ENCODE measurements at regions not wholly inside any gene's neighbourhood (a gene's known extent, or its start where the extent isn't known, plus 50 kb on each side); places are given as distances from the start of the nearest gene placed in this dataset.

DNA sequence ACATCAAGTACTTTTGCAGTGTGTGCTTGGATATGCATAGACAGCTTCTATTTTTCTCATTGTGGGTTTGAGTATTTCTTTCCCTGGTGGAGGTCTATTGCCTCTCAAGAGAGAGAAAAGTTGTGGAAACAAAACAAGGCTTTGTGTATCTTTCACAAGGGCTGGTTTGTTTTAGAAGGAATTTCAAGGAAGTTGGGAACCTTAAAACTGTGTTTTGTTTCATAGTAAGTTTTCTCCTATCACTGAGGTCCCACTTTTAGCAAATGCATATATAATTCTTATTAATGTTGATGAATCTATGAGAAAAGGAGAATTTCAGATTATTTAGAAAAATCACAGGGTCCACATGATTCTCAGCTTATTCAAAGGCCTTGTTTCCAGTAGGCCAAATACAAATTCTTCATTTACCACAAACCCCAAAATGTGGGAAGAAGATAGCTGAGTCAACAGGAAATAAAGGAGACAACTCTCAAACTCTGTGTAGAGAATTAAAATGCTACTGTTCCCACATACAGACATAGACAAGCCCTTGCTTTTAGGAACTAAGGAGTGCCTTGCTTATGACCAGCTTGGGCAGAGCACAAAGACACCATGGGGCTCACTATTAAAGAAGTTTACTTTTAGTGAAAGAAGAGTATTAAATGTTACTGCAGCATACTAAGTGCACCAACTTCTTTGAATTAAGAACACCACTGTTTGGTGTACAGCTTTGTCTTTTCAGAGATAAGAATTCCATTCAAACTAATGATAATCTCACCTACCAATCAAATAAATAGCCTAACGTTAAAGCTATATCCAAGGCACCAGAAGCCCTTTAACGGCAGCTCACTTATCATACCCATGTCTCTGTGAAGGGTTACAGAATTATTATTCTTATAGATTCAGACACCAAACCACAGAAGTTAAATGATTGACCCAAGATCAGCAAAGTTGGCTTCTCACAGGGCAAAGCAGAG, 177.4 kb upstream of the LEF1 start:
- WGBS, 5 donors: 72 to 84% (median 77%) methylated on average over 2 of the region's 2 CpGs
- Histone ChIP-seq H3K9me3 (no peaks in the 10 kb centered on the region), H3K4me3 (no peak overlapping the region), H3K4me1 (no peaks in the 10 kb centered on the region), H3K27me3 (replicated peaks in 1 of 7) (no peaks in the 10 kb centered on the region), H3K27ac (no peak overlapping the region), H3K36me3 (no peaks in the 10 kb centered on the region)
- intact Hi-C loops (cut with DNase I; ENCODE audit: low total_unique reads): no loop called here
- TF ChIP-seq POLR2AphosphoS5 (IDR thresholded peaks at IDR 0.05) (no peak), POLR2A (IDR thresholded peaks at IDR 0.05) (no peak)
- TF ChIP-seq, protein P1, sequence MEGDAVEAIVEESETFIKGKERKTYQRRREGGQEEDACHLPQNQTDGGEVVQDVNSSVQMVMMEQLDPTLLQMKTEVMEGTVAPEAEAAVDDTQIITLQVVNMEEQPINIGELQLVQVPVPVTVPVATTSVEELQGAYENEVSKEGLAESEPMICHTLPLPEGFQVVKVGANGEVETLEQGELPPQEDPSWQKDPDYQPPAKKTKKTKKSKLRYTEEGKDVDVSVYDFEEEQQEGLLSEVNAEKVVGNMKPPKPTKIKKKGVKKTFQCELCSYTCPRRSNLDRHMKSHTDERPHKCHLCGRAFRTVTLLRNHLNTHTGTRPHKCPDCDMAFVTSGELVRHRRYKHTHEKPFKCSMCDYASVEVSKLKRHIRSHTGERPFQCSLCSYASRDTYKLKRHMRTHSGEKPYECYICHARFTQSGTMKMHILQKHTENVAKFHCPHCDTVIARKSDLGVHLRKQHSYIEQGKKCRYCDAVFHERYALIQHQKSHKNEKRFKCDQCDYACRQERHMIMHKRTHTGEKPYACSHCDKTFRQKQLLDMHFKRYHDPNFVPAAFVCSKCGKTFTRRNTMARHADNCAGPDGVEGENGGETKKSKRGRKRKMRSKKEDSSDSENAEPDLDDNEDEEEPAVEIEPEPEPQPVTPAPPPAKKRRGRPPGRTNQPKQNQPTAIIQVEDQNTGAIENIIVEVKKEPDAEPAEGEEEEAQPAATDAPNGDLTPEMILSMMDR (IDR thresholded peaks at IDR 0.05 in 8 of 11, conservative IDR thresholded peaks at IDR 0.05 in 3 of 11): no peak
- DNase-seq: no peak

DNA sequence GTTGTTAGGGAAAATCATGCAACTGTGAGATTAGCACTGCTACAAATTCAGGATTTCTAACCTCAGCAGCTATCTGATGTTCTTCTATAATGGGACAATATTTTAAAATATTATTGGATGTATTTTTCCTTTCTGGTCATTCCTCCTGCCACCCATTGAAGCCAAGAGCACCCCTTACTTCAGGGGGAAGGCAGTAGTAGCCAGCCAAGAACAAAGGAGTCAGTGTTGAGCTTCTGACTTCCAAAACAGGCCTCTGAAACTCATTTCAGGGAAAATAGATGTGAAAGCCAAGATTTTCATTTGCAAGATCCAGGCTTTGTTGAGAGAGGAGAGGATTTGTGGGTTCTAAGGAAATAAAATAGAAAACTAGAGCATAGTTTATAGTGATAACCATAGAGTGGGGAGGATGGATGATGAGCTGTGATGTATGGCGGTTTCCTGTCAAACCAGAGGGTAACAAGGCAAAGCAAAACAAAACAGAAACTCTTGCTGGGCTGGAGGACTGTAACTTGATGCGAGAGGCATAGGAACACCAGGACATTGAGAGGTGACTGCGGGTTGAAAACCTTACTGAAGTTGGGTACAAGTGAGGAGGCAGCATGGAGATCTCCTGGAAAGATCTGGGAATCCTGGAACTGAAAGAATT, 173.7 kb upstream of the LEF1 start:
- no peak overlapping the region for H3K27ac ChIP-seq
- no peaks in the 10 kb centered on the region for H3K9me3 ChIP-seq
- H3K4me1 ChIP-seq: peaks cover 0 to 7% (median 0%) of the 10 kb centered on the region in 6 donors
- H3K36me3 ChIP-seq: no peaks in the 10 kb centered on the region
- DNase-seq: no peak
- TF ChIP-seq POLR2AphosphoS5 (IDR thresholded peaks at IDR 0.05): no peak
- TF ChIP-seq, protein P1 (IDR thresholded peaks at IDR 0.05 in 8 of 11, conservative IDR thresholded peaks at IDR 0.05 in 3 of 11): no peak
- no peak for TF ChIP-seq POLR2A (IDR thresholded peaks at IDR 0.05)
- WGBS, 5 donors: 55 to 79% (median 69%) methylated on average over 3 of the region's 3 CpGs
- H3K4me3 ChIP-seq: no peak overlapping the region
- H3K27me3 ChIP-seq (replicated peaks in 1 of 7): no peaks in the 10 kb centered on the region
- intact Hi-C loops (cut with DNase I; ENCODE audit: low total_unique reads): no loop called here

DNA sequence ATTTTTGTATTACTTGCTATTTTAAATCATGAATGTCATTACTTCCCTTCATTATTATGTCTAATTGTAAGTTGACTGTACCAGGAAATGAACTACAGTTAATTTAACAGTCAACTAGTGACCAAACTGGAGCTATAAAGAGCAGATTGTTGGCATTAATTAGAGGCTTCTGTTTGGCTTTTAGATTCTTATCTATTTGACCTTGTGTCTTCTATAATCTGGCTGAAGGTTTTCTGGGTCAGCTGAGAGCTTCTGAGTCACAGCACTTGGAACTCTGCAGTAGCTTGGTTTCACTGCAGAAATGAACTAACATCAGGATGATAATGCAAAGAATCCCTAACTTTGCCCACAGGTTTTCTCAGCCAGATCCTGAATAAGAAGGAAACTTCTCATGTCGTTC, 169.2 kb upstream of the LEF1 start:
- no peaks in the 10 kb centered on the region for H3K27me3 ChIP-seq (replicated peaks in 1 of 7)
- no peak for DNase-seq
- no peak overlapping the region for H3K27ac ChIP-seq
- no peak overlapping the region for H3K4me3 ChIP-seq
- no peaks in the 10 kb centered on the region for H3K9me3 ChIP-seq
- H3K36me3 ChIP-seq: no peaks in the 10 kb centered on the region
- peaks cover 0 to 7% (median 0%) of the 10 kb centered on the region in 6 donors for H3K4me1 ChIP-seq
- no peak for TF ChIP-seq POLR2A (IDR thresholded peaks at IDR 0.05)
- TF ChIP-seq POLR2AphosphoS5 (IDR thresholded peaks at IDR 0.05): no peak
- TF ChIP-seq, protein P1 (IDR thresholded peaks at IDR 0.05 in 8 of 11, conservative IDR thresholded peaks at IDR 0.05 in 3 of 11): no peak
- intact Hi-C loops (cut with DNase I; ENCODE audit: low total_unique reads): no loop called here
- WGBS, 5 donors: 38 to 83% (median 58%) methylated on average over 1 of the region's 1 CpG

DNA sequence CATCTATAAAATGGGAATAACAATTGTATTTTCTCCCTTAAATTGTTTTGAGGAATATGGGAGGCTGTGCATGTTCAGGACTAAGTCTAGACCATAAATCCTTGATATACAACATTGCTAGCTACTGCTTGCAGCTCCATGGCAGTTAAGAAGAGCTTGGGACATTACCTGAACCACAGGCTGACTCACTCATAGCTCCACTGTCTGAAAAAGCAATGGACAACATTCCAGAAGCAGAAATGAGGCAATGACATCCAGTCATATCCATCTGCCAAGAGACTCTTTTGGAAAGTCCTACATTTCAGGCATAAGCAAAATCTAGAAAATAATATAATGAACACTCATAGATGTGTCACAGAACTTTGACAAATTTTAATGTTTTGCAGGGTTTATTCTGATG, 167.3 kb upstream of the LEF1 start:
- no peaks in the 10 kb centered on the region for H3K9me3 ChIP-seq

More for the DNA sequence above, 167.3 kb upstream of the LEF1 start:
- TF ChIP-seq, protein P1 (IDR thresholded peaks at IDR 0.05 in 8 of 11, conservative IDR thresholded peaks at IDR 0.05 in 3 of 11): no peak
- TF ChIP-seq POLR2A (IDR thresholded peaks at IDR 0.05) (no peak), POLR2AphosphoS5 (IDR thresholded peaks at IDR 0.05) (no peak)
- no peaks in the 10 kb centered on the region for H3K27me3 ChIP-seq (replicated peaks in 1 of 7)
- no peaks in the 10 kb centered on the region for H3K36me3 ChIP-seq
- no peak overlapping the region for H3K27ac ChIP-seq
- no peak for DNase-seq
- intact Hi-C loops (cut with DNase I; ENCODE audit: low total_unique reads): no loop called here
- no peak overlapping the region for H3K4me3 ChIP-seq
- H3K4me1 ChIP-seq: peaks cover 0 to 7% (median 0%) of the 10 kb centered on the region in 6 donors
